NCI-H524 treated with DMSO at 0.1 percent for 48 hours (cell line): ENCODE measurements at regions not wholly inside any gene's neighbourhood (a gene's known extent, or its start where the extent isn't known, plus 50 kb on each side); places are given as distances from the start of the nearest gene placed in this dataset.

Experiments
- DNase-seq: peaks from one replicate; lab custom pipeline; 2025; lab: John Stamatoyannopoulos, UW

DNA sequence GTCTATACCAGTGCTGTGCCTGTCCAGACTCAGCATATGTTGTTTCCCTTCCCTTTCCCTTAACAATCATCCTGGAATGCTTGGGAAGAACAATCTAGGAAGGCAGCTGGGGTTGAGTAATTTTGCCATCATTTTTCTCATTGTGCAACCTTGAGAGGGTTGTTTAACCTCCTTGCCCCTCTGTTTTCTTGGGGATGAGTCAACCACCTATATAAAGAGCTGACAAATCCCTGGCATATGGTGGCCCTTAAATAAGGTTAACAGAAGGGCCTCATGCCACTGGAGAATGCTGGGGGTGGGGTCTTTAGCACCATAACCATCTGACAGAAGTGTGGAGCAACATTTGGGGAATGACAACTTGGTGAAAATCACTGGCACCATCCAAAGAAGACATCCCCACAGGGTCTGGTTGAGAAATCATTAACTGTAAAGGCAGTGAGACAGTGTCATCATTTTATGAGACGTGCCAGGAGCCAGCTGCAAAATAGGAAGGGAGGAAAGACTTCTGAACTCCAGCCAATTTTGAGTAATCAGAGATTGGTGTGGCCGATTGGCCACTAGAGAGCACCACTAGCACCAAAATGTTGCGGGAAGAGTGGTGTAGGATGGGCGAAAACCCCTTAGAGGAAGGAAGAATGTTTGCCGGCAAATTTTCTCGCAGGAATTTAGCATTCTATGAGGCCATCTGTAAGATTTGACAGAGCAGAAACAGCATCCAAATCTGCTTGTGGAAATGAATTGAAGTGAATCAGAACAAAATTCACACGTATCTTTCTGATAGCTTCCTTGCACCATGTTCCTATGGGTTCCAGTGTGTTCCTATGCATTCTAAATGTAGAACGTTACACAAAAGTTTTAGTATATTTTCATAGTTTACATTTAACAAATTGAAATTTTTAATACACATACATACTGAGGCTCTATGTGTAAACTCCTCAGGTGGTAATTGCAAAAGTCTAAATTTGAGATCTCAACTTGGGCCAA, 113.8 kb downstream of the MSX2 start:
- DNase-seq = no peak

DNA sequence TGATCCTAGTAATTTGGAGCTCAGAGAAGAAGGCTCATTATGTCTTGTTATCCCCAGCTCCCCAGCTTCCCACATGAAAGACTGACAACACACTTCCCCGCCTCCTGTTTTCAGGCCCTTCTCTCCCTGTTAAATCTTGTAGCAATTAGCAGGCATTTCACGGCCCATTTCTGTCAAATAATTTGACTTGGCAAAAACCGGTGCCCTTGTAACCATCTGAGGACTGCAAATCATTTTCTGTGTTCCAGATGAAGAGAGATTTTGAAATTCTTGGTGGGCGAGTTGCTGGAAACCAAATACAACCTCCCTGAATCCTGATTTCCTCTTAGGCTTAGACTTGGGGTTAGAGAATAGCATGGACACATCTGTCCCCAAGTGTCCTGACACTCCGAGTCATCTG, 109.7 kb downstream of the MSX2 start:
- DNase-seq = no peak

DNA sequence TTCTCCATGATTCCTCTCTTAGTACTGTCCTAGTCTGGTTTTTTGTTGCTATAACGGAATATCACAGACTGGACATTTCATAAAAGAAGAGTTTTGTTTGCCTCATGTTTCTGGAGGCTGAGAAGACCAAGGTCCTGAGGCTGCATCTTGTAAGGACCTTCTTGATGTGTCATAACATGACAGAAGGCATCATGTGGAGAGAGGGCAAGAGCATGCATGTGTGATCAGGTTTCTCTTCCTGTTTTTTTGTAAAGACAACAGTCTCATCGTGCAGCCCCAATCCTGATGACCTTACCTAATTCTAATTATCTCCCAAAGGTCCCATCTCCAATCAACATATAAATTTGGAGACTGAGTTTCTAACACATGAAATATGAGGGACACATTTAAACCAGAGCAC, 108.4 kb downstream of the MSX2 start:
- DNase-seq = no peak

DNA sequence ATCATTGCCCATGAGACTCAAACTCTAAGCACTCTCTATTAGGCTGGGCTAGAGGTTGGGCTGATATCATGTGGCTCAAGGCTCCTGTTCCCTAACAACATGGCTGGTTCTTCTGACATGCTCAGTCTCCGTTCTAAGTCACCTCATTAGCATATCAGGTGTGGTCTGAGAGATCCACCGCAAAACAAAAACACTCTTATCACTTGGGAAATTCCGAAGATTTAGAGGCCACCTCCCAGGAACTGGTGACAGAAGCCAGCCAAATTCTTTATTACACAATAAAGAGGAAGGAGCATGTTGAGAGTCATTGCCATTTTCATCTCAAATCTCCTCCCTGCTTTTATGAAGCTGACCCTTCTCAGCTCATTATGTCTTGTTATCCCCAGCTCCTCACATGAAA, 107.6 kb downstream of the MSX2 start:
- no peak for DNase-seq

DNA sequence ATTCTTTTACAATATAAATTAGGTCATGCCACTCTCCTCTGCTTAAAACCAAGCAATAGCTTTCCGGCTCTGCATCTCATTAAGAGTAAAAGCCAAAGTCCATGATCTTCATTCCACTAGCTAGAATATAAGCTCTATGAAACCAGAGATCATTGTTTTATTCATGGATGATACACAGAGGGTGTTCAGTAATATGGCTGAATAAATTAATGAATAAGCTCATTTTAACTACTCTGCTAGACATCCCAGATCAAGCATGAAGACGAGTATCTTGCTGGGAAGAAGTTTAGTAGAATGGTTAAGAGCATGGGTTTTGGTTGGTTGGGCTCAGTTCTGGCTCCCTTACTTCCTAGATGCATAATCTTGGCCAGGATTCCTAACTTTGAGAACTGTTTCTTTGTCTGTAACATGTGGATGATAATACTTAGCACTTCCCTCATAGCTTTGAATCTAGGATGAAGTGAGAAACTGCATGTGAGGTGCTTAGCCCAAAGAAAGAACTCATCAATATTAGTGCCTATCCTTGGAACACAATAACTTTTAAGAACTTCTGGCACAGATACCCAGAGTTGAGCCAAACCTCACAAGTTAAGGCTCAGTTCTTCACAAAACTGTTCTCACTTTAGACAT, 106.8 kb downstream of the MSX2 start:
- no peak for DNase-seq

DNA sequence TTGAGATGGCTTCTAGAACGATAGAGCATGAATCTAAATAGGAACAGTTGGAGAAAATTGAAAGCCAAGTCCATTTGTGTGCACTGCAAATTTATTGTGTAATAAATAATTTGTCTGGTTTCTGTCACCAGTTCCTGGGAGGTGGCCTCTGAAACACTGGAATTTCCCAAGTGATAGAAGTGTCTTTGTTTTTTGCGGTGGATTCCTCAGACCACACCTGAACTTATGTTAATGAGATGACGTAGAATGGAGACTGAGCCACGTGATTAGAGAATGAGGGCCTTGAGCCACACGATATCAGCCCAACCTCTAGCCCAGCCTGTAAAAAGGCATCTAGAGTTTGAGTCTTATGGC, 105.1 kb downstream of the MSX2 start:
- DNase-seq = no peak

DNA sequence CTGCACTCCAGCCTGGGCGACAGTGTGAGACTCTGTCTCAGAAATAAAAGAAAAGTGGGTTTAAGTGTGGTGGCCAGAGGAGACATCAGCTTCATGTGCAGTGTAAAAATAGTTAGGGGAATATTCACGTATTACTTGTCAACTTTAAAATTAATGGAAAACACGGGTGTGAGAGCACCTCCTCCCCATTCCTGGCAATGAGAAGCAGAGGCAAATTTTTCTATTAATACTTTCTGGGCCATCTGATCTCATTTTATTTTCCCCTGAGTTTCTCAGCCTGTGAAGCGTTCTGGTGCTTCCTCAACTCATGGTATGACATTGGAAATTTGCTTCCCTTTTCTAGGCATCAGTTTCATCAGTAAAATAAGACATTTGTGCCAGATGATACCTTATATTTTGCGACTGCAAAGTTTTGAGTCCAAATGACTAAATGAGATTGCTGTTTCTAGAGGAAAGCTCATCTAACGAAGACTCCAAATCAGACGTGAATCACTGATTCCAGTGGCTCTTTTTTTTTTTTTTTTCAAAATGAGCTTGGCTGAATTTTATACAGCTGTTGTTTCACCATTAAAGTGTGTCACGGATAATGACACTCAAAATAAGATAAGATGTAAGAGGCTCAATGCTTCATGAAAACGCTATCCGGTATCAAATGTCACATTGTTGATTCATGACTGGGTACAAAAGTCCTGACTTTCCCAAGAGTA, 104.6 kb downstream of the MSX2 start:
- DNase-seq = no peak

DNA sequence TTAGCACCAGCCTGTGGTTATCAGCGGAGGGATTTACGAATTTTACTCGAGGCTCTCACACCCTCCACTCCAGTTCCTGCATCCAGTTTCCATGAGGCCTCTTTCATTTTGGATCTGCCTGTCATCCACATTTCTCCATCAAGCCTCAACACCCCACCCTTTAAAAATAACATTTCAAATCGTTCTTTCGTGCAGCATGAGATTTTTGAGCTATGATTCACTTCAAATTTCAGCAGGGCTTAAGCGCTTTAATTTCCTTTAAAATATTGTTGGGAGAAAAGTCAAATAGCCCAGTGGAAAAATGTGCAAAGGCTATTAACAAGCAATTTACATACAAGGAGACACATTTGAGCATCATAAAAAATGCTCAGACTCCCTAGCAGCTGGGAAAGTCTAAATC, 103.2 kb downstream of the MSX2 start:
- no peak for DNase-seq

DNA sequence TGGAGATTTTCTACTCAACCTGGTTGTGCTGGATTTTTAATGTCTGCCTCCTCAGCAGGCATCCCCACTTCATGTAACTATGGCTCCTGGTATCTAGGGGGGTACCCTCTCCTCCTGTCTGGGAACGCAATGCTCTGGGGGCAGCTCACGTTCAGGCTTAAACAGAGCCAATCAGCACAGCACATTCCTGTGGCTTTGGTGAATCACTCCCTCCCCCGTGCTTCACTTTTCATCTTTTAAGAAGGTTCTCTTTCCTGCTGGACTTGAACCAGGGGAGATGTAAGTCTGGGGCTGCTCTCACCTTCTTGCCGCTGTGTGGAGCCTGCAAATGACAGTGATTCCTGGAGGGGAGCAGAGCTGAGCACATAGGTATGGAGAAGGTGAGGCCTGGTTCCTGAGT, 101.2 kb downstream of the MSX2 start:
- DNase-seq = no peak

DNA sequence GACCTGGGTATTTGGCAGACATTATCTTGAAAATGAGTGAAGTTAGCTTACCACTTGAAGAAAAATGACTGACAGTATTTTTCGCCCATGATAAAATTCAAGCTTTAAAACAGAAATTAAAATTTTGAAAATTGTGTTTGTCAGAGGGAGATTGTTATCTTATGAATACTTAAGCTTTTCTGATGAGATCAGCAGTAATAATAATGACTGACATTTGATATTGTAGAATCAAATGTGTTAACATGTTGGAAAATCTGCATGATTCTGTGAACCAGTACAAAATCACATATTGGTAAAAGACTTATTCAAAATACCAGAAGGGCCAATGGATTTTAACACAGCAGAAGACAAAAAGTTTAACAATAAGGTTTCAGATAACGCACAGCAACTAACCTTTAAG, 94.0 kb downstream of the MSX2 start:
- no peak for DNase-seq

DNA sequence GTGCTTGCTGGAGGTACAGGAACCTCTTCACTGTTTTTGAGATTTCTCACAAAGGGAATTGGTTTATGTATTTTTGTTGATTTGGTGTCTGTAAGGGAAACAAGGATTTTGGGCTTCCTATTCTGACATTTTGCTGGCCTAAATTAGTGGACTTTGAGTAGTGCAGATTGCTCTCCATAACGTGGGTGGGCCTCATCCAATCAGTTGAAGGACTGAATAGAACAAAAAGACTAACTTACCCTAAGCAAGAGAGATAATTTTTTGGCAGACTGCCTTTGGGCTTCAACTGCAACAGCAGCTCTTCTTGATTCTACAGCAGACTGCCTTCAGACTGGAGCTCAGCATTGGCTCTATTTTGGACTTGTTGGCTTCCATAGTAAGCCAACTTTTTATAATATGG, 93.2 kb downstream of the MSX2 start:
- no peak for DNase-seq

DNA sequence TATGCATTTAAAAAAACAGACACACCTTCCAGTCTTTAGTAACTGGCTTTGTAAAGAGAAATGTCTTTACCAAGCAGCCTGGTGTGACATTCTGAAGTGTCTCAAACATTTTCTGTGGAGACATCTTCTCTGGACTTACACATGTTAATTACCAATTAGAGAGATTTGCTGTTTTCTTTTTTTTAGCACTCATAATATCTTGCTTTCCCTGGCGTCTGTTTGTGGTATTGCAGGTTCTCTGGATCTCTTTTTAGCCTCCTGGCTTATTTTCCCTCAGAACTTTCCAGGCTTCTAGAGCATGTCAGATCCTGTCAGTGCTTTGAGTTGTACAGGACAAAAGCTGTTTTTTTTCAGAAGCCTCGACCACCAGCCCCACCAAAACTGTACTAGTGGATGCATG, 92.5 kb downstream of the MSX2 start:
- no peak for DNase-seq

DNA sequence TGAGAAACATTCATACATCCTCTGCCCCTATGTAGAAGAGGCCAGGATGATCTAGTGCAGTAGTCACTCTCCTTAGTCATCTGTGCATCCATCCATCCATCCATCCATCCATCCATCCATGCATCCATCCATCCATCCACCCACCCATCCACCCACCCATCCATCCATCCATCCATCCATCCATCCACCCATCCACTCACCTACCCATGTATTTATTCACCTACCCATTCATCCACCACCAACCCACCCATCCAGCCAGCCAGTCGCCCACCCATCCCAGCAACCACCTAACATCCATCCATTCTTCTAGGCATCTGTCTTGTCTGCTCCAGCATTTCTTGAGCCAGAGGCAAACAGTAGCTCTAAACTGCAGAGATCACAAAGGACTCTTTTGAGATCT, 87.1 kb downstream of the MSX2 start:
- DNase-seq = no peak

DNA sequence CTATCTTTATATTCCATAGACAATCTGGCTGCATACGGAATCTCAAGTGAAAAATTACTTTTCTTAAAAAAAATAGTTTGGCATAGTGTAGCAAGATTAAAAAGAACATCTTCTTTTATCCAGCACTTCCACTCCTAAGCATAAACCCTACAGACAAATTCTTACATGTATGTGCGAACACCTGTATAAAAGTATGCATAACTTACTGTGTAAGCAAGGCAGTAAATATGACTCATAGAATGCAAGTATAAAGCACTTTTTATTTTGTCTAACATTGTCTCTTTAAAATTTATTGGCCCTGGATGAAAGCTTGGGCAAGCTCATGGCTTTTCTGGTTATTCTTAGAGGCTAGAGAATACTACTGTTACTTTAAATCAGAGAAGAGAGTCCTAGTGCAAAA, 86.4 kb downstream of the MSX2 start:
- DNase-seq = no peak

DNA sequence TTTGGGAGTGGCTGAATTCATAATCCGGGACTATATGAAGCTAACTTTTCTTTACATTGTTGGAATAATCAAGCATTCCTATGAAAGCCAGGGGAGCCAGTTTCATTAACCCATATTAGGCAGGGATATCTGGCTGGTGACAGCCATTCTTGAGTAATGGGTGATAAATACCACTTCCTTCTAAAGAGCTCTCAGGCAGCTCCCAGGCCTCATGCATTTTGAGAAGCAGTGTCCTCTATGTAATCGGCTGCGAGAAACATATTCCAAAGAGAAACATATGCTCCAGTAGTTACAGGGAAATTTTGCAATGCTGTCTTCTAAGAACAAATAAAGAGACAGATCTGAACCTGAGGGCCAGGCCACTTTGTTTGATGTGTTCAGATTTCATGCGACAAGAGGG, 83.1 kb downstream of the MSX2 start:
- DNase-seq = no peak

DNA sequence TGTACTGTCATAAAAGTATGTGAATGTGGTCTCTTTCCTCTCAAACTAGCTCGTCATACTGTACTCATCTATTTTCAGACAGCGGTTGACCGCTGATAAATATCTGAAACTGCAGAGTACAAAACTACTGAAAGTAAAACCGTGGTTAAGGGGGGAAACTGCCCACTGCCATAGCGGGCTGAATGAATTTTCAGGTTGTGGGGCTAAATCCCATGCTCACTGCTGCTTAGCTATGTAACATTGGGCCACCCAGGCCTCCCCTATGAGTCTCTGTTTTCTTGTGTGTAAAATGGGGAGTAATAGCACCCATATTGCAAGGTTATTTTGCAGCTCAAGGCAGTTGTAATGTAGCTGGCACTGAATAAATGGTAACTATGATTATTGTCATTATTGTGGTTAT, 82.3 kb downstream of the MSX2 start:
- DNase-seq = no peak

DNA sequence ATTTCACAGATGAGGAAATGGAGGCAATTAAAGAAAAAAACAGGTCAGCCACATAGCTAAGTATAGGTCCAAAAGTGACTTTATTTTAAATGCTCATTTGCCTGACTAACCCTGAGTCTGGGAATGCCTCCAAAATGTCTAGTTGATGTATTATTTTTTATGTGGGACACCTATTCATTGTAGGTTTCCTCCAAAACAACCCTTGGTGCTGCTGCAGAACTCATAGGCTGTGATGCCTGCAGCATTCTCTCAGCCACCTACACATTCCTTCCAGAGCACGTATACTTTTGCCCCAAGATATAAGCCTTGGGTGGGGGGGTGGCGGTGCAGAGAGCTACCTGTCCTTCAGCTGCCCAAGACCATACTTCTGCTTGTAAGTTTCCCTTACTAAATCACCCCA, 77.4 kb downstream of the MSX2 start:
- DNase-seq = no peak

DNA sequence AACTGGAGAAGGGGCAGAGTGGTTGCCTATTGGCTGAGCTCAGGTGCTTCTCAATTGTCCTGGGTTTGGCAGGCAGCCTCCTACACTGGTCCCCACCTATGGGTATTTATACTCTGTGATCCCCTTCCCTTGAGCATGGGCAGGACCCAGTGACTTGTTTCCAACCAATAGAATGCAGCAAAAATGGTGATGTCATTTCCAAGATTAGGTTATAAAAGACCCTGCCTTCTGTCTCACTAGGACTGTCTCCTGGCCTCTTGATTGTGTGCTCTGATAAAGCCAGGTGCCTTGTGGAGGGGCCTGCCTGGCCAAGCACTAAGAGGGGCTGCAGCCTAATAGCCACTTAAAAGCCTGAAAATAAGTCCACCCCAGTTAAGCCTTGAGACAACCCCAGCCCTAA, 76.1 kb downstream of the MSX2 start:
- no peak for DNase-seq

DNA sequence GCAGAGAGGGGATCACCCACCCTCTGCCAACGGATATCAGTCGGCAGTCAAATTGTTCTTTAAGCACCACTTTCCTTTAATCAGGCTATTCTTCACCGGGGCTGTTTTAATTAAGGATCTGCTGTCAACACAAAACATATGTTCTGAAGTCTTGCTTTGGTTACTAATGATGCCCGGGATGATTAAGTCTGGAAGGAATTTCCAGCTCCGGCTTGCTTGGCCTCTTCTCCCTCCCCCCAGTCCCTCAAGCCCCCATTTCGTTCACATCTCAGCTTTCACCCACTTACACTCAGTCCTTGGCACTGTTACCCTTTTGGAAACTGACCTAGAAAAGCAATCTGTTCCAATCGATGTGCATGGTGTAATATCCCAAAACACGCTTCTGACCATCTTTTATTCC, 74.7 kb downstream of the MSX2 start:
- DNase-seq = no peak

DNA sequence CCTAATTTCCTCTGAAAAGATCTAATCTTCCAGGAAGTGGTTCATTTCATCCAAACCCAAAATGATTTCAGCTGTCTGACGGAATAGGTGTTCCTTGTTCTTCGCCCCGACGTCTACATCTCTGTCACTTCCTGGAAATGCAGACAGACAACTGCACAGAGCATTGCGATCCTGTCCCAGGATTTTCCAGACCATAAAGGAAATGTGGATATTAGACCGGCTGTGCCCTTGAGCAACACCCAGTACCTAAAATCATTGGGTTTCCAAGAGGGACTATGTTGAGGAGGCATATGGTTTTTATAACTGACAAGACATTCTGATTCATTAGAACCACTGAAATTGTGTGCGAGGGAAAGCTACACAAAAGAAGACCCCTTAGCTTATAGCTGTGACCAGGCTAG, 74.2 kb downstream of the MSX2 start:
- DNase-seq = no peak

DNA sequence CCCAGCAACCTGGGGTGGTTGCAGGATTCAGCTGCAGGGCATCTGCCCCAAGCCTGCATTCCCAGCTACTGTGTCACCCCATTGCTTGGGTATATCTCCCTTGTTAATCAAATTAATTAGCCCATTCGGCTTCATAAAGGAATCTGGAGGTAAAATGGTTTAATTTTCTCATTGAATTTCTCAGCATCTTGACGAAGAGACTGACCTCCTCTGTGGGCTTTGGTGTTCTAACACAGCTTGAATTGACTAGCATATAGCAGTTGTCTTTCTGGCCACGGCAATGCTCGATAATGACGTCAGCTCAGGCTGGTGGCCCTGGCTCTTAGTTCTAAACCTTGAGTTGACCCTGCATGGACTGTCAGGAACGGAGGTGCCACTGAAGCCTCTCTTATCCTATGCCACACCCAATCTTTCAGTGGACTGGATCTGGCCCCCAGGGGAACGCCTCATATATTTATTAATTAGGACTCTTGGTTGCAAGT, 72.4 kb downstream of the MSX2 start:
- DNase-seq = no peak

DNA sequence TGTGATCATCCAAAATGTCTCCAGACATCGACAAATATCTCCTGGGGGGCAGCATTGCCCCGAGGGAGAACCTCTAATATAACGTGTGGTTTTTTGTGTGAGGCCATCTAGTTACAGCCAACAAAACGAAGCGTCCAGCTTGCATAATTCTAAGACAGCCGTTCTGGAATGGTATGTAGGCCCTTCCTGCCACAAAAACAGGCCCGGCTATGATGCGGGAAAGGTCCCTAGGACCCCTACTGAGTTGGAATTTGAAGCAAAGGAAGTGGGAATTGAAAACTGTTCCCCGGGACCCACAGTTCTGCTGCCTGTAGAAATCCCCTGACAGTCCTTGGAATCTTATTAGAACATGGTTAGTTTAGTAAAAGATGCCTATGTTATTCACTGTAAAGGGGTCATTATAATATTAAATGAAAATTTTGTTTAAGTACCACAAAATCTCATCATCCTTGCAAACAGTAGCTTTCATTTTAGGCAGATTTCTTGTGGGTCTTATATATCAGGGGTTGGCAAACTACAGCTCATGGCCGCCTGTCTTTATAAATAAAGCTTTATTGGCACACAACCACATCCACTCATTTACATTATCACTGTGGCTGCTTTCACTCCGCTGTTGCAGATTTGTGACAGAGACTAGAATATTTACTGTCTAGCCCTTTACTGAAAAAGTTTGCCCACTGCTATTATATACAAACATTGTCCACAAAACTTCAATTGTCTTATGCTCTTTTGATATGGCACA, 70.7 kb downstream of the MSX2 start:
- DNase-seq = no peak
